ENCODE measurements at regions not wholly inside any gene's neighbourhood (a gene's known extent, or its start where the extent isn't known, plus 50 kb on each side); places are given as distances from the start of the nearest gene placed in this dataset.

DNA sequence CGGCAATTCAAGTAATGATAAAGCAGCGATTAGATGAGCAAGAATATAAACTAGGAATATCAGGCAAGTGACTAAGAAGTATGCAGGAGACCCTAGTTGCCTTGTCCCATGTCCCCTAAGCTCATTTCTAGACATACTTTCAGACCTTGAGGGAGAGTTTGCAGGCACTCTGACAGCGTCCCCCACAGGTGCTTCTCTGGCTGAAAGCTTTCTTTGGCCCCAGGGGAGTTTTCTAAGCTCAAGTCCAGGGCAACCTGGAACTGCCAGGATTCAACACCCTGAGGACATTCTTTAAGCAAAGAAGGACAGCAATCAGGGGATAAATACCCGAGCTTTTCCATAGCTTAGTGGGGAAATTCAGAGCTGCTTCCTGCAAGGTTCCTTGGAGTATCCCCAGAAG is 308.1 kb upstream of the CHST9 start:
- no peaks in the 10 kb centered on the region for H3K9me3 ChIP-seq
- no peak overlapping the region for H3K4me3 ChIP-seq
- no peak overlapping the region for H3K27ac ChIP-seq
- 79 to 81% (median 80%) methylated on average over 4 of the region's 4 CpGs for WGBS, 3 donors
- TF ChIP-seq, protein P1, sequence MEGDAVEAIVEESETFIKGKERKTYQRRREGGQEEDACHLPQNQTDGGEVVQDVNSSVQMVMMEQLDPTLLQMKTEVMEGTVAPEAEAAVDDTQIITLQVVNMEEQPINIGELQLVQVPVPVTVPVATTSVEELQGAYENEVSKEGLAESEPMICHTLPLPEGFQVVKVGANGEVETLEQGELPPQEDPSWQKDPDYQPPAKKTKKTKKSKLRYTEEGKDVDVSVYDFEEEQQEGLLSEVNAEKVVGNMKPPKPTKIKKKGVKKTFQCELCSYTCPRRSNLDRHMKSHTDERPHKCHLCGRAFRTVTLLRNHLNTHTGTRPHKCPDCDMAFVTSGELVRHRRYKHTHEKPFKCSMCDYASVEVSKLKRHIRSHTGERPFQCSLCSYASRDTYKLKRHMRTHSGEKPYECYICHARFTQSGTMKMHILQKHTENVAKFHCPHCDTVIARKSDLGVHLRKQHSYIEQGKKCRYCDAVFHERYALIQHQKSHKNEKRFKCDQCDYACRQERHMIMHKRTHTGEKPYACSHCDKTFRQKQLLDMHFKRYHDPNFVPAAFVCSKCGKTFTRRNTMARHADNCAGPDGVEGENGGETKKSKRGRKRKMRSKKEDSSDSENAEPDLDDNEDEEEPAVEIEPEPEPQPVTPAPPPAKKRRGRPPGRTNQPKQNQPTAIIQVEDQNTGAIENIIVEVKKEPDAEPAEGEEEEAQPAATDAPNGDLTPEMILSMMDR (IDR thresholded peaks at IDR 0.05) = no peak
- H3K27me3 ChIP-seq (ENCODE audit: insufficient read depth in 3 of 3, low read length in 2 of 3) = no peaks in the 10 kb centered on the region
- intact Hi-C loops (cut with DNase I) = no loop called here
- DNase-seq = no peak
- ATAC-seq = no peak
- no peaks in the 10 kb centered on the region for H3K36me3 ChIP-seq (ENCODE audit: insufficient read depth in 1 of 2, low read depth in 1 of 2)
- no peaks in the 10 kb centered on the region for H3K4me1 ChIP-seq

DNA sequence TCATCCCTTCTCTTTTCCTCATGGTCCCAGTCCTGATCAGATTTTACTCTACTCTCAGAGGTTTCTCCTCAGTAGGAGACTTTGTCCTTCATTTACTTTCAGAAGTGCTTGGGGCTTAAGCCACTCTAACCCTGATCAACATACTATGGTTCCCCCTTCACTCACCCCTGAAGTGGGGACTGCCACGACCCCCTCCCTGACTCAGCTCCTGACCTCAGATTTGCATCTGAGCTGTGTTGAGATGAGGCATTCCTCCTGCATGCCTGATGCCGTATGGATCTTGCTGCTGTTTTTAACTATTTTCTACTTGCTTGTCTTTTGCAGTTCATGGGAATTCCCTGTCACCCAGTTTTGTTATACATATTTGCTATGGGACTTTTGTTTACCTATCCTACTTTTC is 306.7 kb upstream of the CHST9 start:
- H3K36me3 ChIP-seq (ENCODE audit: insufficient read depth in 1 of 2, low read depth in 1 of 2) = no peaks in the 10 kb centered on the region
- 35 to 56% (median 51%) methylated on average over 2 of the region's 2 CpGs for WGBS, 3 donors
- no peaks in the 10 kb centered on the region for H3K9me3 ChIP-seq
- no peaks in the 10 kb centered on the region for H3K27me3 ChIP-seq (ENCODE audit: insufficient read depth in 3 of 3, low read length in 2 of 3)
- TF ChIP-seq, protein P1 (IDR thresholded peaks at IDR 0.05) = no peak
- H3K4me3 ChIP-seq = no peak overlapping the region
- intact Hi-C loops (cut with DNase I) = no loop called here
- H3K27ac ChIP-seq = no peak overlapping the region
- DNase-seq = no peak
- no peak for ATAC-seq
- H3K4me1 ChIP-seq = no peaks in the 10 kb centered on the region

DNA sequence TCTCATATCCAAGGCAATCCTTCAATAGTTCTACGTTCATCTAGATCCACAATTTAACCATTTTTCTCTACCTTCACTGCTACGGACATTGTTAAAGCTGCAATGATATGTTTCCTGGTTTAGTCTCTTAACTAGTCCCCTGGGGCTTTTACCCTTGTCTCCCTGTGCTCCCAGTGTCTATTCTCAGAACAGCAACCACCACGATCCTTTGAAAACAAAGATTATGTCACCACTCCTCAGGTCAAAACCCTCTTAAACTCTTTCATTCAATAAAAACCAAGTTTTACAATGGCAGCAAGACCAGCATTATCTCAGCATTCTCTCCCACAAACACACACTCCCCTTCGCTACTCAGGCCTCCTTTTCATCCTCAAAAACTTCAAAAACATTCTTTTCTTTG is 298.2 kb upstream of the CHST9 start:
- no peaks in the 10 kb centered on the region for H3K9me3 ChIP-seq
- no peaks in the 10 kb centered on the region for H3K27me3 ChIP-seq (ENCODE audit: insufficient read depth in 3 of 3, low read length in 2 of 3)
- no peaks in the 10 kb centered on the region for H3K36me3 ChIP-seq (ENCODE audit: insufficient read depth in 1 of 2, low read depth in 1 of 2)
- no peak overlapping the region for H3K4me3 ChIP-seq
- TF ChIP-seq, protein P1 (IDR thresholded peaks at IDR 0.05) = no peak
- H3K27ac ChIP-seq = no peak overlapping the region
- ATAC-seq (no peak), DNase-seq (no peak)
- 64 to 67% (median 65%) methylated on average over 4 of the region's 4 CpGs for WGBS, 3 donors
- no peaks in the 10 kb centered on the region for H3K4me1 ChIP-seq
- intact Hi-C loops (cut with DNase I) = no loop called here

DNA sequence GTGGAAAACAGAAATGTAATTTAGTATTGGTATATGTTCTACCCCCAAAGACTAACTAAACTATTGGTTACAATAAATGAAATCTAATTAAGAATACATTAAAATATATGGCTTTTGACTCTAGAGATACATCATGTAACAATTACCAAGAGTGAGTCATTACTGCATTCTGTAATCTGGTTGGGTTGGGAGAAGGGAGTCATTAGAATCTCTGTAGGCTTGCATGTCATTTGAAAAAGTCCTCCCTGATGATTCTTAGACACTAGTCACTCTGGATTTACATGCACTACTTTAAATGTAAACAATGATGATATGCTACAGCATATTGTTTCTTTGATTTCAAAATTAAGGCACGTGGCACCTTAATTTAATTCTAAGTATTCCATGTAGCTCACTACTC is 293.4 kb upstream of the CHST9 start:
- ATAC-seq = no peak
- no peaks in the 10 kb centered on the region for H3K9me3 ChIP-seq
- no peak overlapping the region for H3K4me3 ChIP-seq
- H3K27ac ChIP-seq = no peak overlapping the region
- H3K27me3 ChIP-seq (ENCODE audit: insufficient read depth in 3 of 3, low read length in 2 of 3) = no peaks in the 10 kb centered on the region
- intact Hi-C loops (cut with DNase I) = no loop called here
- TF ChIP-seq, protein P1 (IDR thresholded peaks at IDR 0.05) = no peak
- no peaks in the 10 kb centered on the region for H3K36me3 ChIP-seq (ENCODE audit: insufficient read depth in 1 of 2, low read depth in 1 of 2)
- 0 to 3% (median 0%) methylated on average over 1 of the region's 1 CpG for WGBS, 3 donors
- DNase-seq = no peak
- H3K4me1 ChIP-seq = no peaks in the 10 kb centered on the region

DNA sequence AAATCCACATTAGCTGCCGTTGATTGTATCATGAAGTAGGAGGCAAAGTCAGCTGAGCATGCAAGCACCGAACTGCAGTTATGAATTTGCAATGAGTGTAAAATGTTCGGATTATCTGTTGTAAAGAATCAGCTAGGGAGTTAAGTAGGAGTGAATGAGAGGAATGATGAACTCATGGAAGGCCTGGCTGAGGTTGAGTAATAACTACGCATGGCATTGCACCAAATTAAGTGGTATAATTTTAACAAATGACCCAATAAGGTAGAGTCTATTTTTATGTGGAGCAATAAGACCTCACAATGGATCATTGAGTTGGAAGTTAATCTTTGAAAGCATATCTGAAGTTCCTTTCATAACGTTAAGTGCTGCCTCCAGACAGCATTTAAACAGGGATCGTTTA is 288.2 kb upstream of the CHST9 start:
- no peak for DNase-seq
- intact Hi-C loops (cut with DNase I) = no loop called here
- H3K27ac ChIP-seq = no peak overlapping the region
- 56 to 76% (median 72%) methylated on average over 6 of the region's 6 CpGs for WGBS, 3 donors
- ATAC-seq = peak in 2 of 4 donors; percentile 39 to 47
- no peaks in the 10 kb centered on the region for H3K27me3 ChIP-seq (ENCODE audit: insufficient read depth in 3 of 3, low read length in 2 of 3)
- H3K36me3 ChIP-seq (ENCODE audit: insufficient read depth in 1 of 2, low read depth in 1 of 2) = no peaks in the 10 kb centered on the region
- TF ChIP-seq, protein P1 (IDR thresholded peaks at IDR 0.05) = no peak
- no peak overlapping the region for H3K4me3 ChIP-seq
- H3K4me1 ChIP-seq = no peaks in the 10 kb centered on the region
- H3K9me3 ChIP-seq = no peaks in the 10 kb centered on the region

Data from psoas muscle (tissue), 7 donors.